ENCODE measurements at regions not wholly inside any gene's neighbourhood (a gene's known extent, or its start where the extent isn't known, plus 50 kb on each side); places are given as distances from the start of the nearest gene placed in this dataset.
A peak's percentile ranks its signal among the peaks of the same experiment; 100 is the strongest.
"Not testable (repeated sequence)": the region's sequence is repeated elsewhere in the genome, so short reads cannot be mapped to it uniquely, and the experiment has no call there.

DNA sequence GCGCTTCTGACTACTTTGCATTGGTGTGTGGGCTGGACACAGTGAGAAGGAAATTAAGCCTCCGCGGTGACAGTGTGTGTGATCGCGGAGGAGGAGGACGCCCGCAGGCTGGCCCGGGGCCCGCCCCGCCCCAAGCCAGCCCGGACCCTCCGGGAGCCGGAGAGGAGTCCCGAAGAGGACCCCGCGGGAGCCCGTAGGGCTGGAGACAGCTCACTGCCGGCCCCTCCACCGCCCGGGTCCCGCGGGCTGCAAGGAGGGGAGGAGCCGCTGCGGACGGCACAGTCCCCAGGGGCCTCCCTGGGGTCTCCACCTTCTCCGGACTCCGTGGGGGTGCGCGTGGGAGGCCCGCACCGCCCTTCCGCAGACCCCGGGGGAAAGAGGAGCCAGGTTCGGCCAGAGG, 146.4 kb upstream of the ERCC6L2 start:
- no peak for DNase-seq

DNA sequence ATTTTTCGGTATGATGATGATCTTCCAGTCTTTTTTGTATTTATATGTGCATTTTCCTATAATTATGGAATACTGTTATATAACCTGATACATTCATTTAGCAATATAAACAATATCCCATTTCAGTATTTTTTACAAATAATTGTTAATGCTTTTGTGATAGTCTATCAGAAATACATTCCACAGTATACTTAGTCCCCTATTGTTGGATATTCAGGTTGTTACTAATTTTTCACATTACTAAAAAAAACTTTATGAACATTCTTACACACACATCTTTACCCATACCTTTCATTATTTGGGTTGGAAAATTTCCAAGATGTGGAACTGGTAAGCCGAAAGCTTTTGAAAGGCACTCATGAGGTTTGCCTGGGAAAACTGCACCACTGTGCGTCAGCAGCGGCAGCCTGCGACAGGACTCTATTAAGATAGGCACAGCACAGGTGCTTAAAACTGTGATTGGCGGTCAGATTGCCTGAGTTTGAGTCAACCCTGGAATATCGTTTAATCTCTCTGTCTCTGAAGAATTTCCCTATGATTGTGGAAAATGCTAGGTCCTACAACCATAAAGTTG, 147.5 kb upstream of the ERCC6L2 start:
- DNase-seq, result no peak

GRCh38 chr9:95726756-95727155, 148.7 kb upstream of the ERCC6L2 start:
- peak; percentile 23 for DNase-seq

- no peak for DNase-seq
These were observed 150.4 kb upstream of the ERCC6L2 start for GRCh38 chr9:95725045-95725444.

DNA sequence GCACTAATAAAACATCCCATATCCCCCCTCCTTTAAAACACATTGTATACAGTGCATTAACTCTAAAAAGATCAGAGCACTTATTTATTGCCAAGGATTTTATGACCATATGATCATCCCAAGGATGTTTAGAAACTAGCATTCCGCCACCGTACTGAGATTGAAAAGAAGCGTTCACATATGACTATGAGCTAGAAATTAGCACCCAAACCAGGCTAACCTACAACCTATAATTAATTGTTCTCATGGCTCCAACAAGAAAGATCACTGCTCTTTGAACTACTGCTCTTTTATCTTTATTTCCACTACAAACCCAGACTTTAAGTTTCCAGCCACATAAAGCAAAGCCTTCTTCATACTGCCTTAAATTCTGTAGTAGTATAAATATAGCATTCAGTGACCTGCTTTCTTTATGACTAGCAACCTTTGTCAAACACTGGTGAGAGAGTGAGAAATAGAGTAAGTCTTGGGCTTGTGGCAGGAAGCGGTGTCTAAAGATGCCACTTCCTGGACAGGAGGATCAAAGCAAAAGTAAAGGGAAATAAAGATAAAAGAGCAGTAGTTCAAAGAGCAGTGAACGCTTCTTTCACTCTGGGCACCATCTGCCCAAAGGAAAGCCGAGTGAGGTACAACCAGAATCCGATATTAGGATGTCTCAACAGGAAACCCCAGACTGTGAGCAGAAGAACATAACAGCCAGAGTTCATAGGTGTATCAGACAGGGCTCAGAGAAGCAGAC, 151.1 kb upstream of the ERCC6L2 start:
- DNase-seq, result peak; percentile 9

- DNase-seq, result no peak
These were observed 153.3 kb upstream of the ERCC6L2 start for GRCh38 chr9:95722141-95722540.

- DNase-seq, result no peak
These were observed 154.4 kb upstream of the ERCC6L2 start for GRCh38 chr9:95721061-95721531.

GRCh38 chr9:95720496-95720895, 155.0 kb upstream of the ERCC6L2 start:
- no peak for DNase-seq

GRCh38 chr9:95719354-95719753, 156.1 kb upstream of the ERCC6L2 start:
- DNase-seq, result no peak

DNA sequence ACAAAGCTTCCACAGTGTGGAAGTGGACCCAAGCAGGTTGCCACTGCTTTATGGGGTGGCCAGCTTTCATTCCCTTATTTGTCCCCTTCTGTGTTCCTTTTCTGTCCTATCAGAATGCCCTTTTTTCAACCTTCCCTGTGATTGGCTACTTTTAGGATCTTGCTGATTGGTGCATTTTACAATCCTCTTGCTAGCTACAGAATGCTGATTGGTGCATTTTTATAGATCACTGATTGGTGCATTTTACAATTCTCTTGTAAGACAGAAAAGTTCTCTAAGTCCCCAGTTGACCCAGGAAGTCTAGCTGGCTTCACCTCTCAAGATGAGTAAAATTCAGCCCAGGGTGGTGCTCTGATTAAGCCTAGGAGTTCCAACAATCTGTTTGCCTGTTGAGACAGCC, 157.2 kb upstream of the ERCC6L2 start:
- no peak for DNase-seq

GRCh38 chr9:95715868-95716435, 159.5 kb upstream of the ERCC6L2 start:
- peak; percentile 75 for DNase-seq

- no peak for DNase-seq
These were observed 165.0 kb upstream of the ERCC6L2 start for GRCh38 chr9:95710446-95710845.

DNA sequence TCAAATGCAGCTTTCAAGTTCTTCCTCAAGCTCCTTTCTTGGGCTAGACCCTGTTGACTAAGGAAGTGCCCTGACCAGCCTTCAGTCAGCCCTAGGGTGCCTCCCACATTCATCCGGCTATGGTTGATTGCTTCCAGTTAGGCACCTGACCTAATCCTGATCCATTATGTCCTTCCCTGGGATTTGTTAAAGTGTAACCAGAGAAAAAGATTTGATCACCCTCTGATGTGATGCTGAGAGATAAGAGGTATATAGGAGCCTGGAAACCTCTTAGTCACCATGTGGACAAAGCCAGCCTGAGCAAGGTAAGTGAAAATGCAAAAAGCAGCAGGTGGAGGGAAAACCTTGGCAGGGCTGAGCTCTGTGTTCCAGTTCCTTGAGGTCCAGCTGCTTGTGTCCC, 178.8 kb upstream of the ERCC6L2 start:
- DNase-seq, result no peak

GRCh38 chr9:95691435-95691834, 174.7 kb upstream of the PTCH1 start:
- DNase-seq, result no peak

- no peak for DNase-seq
These were observed 172.9 kb upstream of the PTCH1 start for GRCh38 chr9:95689669-95690068.

DNA sequence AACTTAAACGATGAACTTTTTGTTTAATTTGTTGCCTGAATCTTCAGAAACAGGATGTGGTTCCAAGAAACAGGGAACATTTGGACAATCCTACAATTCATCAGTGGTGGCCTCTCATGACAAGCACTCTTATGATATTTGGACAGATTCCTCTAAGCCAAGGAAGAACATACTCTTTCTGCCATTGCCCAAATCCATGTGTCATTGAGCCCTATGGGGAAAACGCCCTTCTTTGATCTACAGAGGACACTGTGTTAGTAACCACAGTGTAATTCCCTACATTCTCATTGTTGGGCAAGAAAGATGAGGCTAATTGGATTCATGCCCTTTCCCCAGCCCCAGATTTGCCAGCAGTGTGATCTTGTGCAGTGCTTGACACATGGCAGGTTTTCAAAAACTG, 167.7 kb upstream of the PTCH1 start:
- DNase-seq, result no peak

GRCh38 chr9:95680306-95680705, 163.5 kb upstream of the PTCH1 start:
- DNase-seq, result not testable (repeated sequence)

DNA sequence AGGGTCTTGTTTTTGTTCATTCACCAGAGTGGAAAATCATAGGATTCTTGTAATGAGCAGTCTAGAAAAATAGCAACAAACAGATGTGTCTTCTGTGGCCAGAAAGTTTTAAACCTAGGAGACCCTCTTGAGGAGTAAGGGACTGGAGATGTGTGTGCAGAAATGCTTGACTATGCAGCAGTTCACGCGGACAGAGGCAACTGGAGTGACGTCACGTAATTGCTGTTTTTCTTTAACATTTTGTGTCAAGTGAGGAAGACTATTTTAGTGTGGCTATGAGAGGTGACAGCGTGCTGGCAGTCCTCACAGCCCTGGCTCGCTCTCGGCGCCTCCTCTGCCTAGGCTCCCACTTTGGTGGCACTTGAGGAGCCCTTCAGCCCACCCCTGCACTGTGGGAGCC, 163.1 kb upstream of the PTCH1 start:
- no peak for DNase-seq

- DNase-seq, result no peak
These were observed 162.0 kb upstream of the PTCH1 start for GRCh38 chr9:95678759-95679158.

- no peak for DNase-seq
These were observed 153.4 kb upstream of the PTCH1 start for GRCh38 chr9:95670122-95670521.

DNA sequence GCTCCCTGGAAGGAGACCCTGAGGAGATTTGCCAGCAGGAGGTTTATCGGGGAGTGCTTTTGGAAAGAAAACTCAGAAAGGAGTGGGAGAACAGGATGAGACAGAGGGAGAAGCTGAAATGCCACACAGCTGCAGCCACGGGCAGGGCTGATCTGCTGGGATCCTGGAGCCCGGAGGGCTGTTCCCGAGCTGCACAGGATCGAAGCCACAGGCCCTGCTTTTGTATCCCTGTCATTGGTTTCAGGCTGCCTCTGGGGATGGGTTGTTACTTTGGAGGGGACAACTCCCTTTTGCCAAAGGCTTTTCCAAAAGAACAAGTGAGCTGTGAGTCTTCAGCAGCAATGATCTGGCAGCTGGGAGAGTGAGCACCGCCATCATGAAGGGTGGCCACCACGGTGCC, 152.5 kb upstream of the PTCH1 start:
- no peak for DNase-seq

DNA sequence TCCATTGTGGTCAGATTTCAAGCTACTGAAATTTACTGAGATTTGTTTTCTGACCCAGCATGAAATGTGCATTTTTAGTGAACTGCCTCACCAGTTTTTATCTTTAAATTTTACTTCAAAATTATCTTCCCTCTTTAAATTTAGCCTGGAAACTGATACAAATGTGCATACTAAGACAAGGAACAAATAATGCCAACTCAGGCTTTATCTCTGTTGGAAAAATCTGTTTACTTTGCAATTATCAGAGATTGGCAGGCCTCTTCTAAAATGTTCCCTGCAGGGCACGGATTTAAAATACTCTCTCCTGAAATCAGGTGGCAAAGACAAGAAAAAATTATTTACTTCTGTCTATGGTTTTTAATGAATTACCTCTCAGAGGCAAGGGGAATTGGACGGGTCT, 151.0 kb upstream of the PTCH1 start:
- DNase-seq, result peak; percentile 16

GRCh38 chr9:95666785-95667155, 150.0 kb upstream of the PTCH1 start:
- no peak for DNase-seq

- no peak for DNase-seq
These were observed 149.5 kb upstream of the PTCH1 start for GRCh38 chr9:95666096-95666784.

Measured in NCI-H510A treated with DMSO at 0.1 percent for 48 hours (cell line).